A673 (cell line): ENCODE measurements at regions not wholly inside any gene's neighbourhood (a gene's known extent, or its start where the extent isn't known, plus 50 kb on each side); places are given as distances from the start of the nearest gene placed in this dataset.
A peak's percentile ranks its signal among the peaks of the same experiment; 100 is the strongest.

Source experiments
- EZH2 ChIP-seq: fragments of 200-600 bp; sonication (generic); IDR thresholded peaks from 2 replicates; pipeline ENCODE4 v1.6.1; 2017; ENCODE audit warnings: borderline replicate concordance, low read depth, mild to moderate bottlenecking, mixed read lengths, antibody characterized with exemption, low read length; ENCODE audit not compliant: poor library complexity, severe bottlenecking
- TF ChIP-seq, protein P1 (sequence below): fragments of 300-800, 200-600 bp; sonication (generic); conservative IDR thresholded peaks from 2 replicates; pipeline ENCODE4 v1.5.1; 2017; ENCODE audit warnings: low read depth, mild to moderate bottlenecking, antibody characterized with exemption, low read length, moderate library complexity, mixed read lengths

DNA sequence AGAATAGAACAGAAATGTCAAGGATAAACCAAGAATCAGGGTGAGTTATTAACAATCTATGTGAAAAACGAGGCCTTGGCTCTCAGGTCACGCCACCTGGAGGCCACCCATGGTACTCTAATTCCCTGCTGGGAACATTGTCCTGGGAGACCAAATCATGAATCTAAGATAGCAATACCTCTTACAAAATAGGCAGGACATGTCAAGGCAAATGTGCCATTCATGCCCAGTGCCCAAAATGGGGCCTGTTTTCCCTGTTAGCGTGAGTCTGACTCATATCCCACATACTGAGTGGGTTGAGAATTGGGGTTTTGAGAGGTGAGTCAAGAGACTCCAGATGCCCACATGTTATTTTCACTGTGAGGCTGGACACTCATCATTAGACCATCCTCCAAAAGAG, 380.8 kb downstream of the HHIPL2 start:
- TF ChIP-seq, protein P1, sequence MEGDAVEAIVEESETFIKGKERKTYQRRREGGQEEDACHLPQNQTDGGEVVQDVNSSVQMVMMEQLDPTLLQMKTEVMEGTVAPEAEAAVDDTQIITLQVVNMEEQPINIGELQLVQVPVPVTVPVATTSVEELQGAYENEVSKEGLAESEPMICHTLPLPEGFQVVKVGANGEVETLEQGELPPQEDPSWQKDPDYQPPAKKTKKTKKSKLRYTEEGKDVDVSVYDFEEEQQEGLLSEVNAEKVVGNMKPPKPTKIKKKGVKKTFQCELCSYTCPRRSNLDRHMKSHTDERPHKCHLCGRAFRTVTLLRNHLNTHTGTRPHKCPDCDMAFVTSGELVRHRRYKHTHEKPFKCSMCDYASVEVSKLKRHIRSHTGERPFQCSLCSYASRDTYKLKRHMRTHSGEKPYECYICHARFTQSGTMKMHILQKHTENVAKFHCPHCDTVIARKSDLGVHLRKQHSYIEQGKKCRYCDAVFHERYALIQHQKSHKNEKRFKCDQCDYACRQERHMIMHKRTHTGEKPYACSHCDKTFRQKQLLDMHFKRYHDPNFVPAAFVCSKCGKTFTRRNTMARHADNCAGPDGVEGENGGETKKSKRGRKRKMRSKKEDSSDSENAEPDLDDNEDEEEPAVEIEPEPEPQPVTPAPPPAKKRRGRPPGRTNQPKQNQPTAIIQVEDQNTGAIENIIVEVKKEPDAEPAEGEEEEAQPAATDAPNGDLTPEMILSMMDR, result peak; percentile 67
- TF ChIP-seq EZH2, result no peak
